ENCODE measurements at regions not wholly inside any gene's neighbourhood (a gene's known extent, or its start where the extent isn't known, plus 50 kb on each side); places are given as distances from the start of the nearest gene placed in this dataset.

DNA sequence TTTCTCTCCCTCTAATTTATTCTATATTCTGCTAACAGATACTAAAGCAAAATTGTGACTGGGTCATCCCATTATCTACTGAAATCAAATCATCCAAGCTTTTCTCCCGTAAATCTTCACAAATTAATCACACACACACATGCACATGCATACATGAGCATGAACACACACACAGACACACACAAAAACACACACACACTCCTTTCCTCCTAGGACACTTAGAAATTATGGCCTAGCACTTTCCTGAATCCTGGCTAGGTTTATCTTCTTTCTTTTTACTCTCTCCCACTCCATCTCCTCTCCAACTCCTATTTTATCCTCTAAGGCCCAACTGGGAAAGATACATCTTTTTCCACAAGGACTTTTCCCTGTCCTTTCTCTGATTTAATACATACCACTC is 255.6 kb upstream of the G2E3 start:
- Mint-ChIP-seq H3K27me3 (no peaks in the 10 kb centered on the region), H3K4me1 (no peaks in the 10 kb centered on the region), H3K4me3 (no peak overlapping the region), H3K9me3 (no peaks in the 10 kb centered on the region), H3K27ac (no peak overlapping the region)
- DNase-seq = no peak
- no peak for ATAC-seq

DNA sequence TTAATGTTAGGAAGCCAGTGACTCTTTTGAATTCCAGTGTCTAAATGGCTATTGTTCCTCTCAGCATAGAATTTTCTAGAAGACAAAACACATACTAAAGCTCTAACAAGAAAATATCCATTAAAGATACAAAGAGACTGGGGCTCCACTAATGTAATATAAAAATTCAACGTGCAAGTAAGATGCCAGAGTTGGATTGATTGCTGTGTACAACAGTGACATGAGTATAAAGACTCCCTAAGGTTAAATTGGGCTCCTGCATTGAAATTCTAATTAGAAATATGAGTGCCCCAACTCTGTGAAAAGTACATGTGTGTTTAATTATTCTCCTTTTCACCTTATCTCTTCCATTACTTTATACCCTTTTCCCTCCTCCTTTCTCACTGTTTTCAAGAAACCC is 253.6 kb upstream of the G2E3 start:
- DNase-seq (no peak), ATAC-seq (no peak)
- H3K27me3 Mint-ChIP-seq = peaks cover 6% of the 10 kb centered on the region
- H3K4me3 Mint-ChIP-seq = no peak overlapping the region
- no peak overlapping the region for H3K27ac Mint-ChIP-seq
- no peaks in the 10 kb centered on the region for H3K4me1 Mint-ChIP-seq
- no peaks in the 10 kb centered on the region for H3K9me3 Mint-ChIP-seq

DNA sequence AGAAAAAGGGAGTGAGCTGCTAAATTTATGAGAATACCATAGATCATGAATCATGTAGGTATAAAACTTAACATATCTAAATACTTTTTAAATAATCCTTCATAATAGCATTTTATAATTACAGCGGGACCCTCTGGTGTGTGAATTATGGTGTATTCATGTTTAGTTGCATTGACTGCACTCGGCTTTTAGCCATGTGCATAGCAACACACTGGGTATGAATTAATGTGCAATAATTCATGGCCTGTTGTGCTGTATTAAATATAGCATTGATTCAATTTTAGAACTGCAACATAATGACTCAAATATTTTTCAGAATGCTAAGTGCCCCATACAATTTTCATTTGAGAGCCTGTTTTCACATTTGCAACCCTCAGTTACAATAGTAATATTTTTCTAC is 249.6 kb upstream of the G2E3 start:
- Mint-ChIP-seq H3K27ac (no peak overlapping the region), H3K9me3 (peaks cover 0 to 3% of the 10 kb centered on the region in 2 donors), H3K4me3 (no peak overlapping the region), H3K27me3 (peaks cover 12% of the 10 kb centered on the region), H3K4me1 (no peaks in the 10 kb centered on the region)
- ATAC-seq (no peak), DNase-seq (no peak)

DNA sequence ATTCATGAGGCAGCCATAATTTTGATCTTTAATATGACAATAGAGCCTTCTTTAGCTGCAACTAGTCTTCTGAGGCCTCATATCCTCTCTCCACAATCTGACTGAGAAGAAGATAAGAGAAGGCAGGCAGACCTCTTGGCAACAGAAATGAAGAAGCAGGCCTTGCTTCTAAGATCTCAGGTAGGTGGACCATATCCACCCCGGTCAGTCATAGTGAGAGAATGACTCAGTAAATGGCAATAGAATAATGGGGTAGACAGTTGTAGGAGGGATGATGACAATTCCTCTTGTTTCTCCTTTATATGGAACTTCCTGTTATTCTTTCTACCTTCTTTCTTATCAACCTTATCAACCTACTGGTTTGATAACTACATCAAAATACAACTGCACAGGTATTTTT is 246.7 kb upstream of the G2E3 start:
- Mint-ChIP-seq H3K27me3 (peaks cover 20% of the 10 kb centered on the region), H3K27ac (no peak overlapping the region), H3K9me3 (peaks cover 4 to 6% of the 10 kb centered on the region in 2 donors), H3K4me3 (no peak overlapping the region), H3K4me1 (peaks cover 5% of the 10 kb centered on the region)
- no peak for ATAC-seq
- no peak for DNase-seq

DNA sequence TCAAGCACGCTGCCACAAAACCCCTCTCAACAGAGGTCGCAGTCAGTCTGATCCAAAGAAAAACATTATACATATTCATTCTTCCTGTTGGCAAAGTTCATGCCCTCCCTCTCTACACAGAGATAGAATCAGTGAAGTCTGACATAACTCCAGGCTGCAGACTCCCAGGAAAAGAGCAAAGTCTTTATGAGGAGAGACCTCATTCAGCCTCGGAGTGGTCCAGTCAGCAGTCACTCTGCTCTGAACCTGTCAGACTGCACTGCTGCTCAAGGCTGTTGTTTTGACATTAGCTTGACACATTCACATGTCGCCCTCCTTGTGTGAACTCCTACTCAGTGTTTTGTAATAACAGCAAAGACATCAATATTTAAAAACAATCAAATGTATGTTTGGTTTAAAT is 241.2 kb upstream of the G2E3 start:
- no peak for ATAC-seq
- peaks cover 16% of the 10 kb centered on the region for H3K27me3 Mint-ChIP-seq
- H3K27ac Mint-ChIP-seq = no peak overlapping the region
- H3K4me1 Mint-ChIP-seq = peaks cover 5% of the 10 kb centered on the region
- peaks cover 4 to 6% of the 10 kb centered on the region in 2 donors for H3K9me3 Mint-ChIP-seq
- no peak for DNase-seq
- H3K4me3 Mint-ChIP-seq = no peak overlapping the region

DNA sequence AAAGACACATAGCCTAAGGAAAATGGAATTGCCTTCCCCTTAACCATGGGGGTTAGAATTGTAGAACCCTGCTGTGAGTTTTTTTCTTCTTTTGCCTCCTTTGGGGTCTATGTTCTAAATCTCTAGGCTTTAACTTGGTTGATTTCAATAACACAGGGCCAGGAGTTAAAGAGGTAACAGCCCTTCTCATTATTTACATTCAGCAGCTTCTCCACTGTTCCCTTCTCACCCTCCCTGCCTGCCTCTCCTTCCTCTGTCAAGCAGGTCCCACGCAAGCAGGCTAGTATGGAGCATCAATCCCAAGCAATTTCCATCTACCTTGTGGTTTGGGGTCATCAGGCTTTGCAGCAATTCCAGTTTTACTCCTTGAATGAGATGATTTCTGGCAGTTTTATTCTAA is 236.1 kb upstream of the G2E3 start:
- Mint-ChIP-seq H3K27ac (no peak overlapping the region), H3K27me3 (peaks cover 11% of the 10 kb centered on the region), H3K4me1 (no peaks in the 10 kb centered on the region), H3K9me3 (no peaks in the 10 kb centered on the region), H3K4me3 (no peak overlapping the region)
- DNase-seq (no peak), ATAC-seq (no peak)

DNA sequence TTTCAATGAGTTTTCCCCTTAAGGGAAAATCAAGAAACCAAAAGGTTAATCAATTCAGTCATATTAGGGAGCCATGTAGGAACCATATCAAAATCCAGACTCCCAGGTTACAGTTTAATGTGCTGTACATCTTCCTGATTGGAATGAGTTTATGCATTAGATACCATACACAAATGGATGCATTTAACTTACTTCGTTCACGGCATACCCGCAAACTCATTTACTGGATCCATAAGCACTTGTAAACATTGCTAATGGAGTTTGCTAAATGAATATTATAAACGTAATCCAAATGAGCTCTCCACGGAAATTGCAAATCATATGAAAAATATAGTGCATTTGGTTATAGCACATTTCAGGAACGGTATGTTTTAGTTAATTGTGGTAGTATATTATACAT is 228.9 kb upstream of the G2E3 start:
- Mint-ChIP-seq H3K4me3 (no peak overlapping the region), H3K27ac (no peak overlapping the region), H3K4me1 (no peaks in the 10 kb centered on the region), H3K27me3 (peaks cover 22% of the 10 kb centered on the region), H3K9me3 (no peaks in the 10 kb centered on the region)
- no peak for ATAC-seq
- DNase-seq = no peak

DNA sequence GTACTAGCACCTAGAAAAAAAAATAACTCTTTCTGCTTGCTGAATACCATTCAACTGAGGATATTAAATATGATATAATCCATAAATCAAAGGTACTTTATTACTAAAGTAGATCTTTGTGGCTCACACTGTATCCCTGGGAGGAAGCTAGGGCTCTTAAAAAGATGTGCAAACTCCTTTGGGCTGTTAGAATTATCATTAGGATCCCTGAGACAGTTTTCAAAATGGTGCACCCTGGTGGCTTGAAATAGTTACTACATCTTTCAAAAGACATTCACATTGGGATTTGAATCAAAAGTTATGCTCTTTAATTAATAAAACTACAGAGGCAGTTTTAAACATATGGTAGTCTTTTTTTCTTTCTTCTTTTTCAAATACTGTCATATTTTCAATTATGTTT is 228.5 kb upstream of the G2E3 start:
- Mint-ChIP-seq H3K27ac (no peak overlapping the region), H3K4me3 (no peak overlapping the region), H3K9me3 (no peaks in the 10 kb centered on the region), H3K4me1 (no peaks in the 10 kb centered on the region), H3K27me3 (peaks cover 22% of the 10 kb centered on the region)
- DNase-seq (no peak), ATAC-seq (no peak)

DNA sequence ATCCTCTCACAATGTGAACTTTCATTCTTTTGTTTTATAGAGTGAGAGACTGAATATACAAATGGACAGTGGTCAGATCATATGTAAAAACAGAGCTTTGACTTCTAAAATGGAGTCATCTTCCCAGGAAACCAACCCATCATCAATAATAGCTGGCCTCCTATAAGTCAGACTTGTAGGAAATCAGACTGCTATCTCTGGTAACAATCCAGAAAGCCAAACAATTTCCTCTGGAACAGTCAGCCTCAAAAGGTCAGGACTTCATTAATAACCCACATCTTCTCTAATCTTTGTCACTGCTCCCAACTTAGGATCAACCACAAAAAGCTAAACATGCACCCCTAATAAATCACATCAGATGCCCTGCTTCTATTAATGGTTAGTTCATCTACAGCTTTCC is 227.9 kb upstream of the G2E3 start:
- no peak overlapping the region for H3K27ac Mint-ChIP-seq
- no peak for DNase-seq
- ATAC-seq = no peak
- H3K9me3 Mint-ChIP-seq = no peaks in the 10 kb centered on the region
- peaks cover 22% of the 10 kb centered on the region for H3K27me3 Mint-ChIP-seq
- H3K4me1 Mint-ChIP-seq = no peaks in the 10 kb centered on the region
- H3K4me3 Mint-ChIP-seq = no peak overlapping the region

DNA sequence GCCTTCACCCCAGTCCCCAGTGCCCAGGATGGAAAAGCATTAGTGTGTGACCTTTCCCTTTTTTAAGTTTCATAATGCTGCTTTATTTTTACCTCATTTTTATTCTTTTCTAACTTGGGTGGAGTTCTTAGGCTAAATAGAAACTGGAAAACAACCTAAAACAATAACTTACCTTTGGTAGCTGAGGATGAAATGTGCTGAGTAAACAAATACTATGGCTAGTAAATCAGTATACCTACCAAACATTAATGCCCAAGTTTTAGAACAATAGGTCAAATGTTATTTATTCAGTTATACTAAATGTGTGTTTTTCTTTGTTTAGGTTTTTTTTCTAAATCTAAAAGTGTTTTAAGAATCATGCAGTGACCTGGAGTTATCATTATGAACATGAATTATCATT is 226.6 kb upstream of the G2E3 start:
- no peak for ATAC-seq
- Mint-ChIP-seq H3K27ac (no peak overlapping the region), H3K4me3 (no peak overlapping the region), H3K4me1 (no peaks in the 10 kb centered on the region), H3K27me3 (peaks cover 22% of the 10 kb centered on the region), H3K9me3 (no peaks in the 10 kb centered on the region)
- no peak for DNase-seq

DNA sequence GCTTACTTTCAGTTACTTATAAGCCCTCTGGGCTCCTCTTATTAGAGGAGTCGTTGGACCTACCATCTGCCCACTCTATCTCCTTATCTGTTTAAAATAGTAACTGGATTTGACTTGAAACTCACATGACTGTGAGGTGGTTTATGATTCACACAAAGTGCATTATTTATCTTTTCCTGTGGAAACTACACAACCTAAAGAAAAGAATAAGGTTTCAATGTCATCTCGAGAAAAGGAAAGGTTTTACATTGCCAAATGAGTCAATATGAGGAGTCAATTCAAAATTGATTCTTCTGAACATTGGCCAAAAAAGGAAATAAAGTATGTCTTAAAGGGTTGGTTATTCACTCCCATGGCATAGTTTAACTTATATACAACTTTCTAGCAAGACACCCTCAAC is 225.0 kb upstream of the G2E3 start:
- no peak for DNase-seq
- H3K4me1 Mint-ChIP-seq = no peaks in the 10 kb centered on the region
- H3K9me3 Mint-ChIP-seq = no peaks in the 10 kb centered on the region
- no peak overlapping the region for H3K4me3 Mint-ChIP-seq
- H3K27me3 Mint-ChIP-seq = peaks cover 11% of the 10 kb centered on the region
- peak overlapping the region in 1 of 2 donors; percentile 64 for H3K27ac Mint-ChIP-seq
- no peak for ATAC-seq

DNA sequence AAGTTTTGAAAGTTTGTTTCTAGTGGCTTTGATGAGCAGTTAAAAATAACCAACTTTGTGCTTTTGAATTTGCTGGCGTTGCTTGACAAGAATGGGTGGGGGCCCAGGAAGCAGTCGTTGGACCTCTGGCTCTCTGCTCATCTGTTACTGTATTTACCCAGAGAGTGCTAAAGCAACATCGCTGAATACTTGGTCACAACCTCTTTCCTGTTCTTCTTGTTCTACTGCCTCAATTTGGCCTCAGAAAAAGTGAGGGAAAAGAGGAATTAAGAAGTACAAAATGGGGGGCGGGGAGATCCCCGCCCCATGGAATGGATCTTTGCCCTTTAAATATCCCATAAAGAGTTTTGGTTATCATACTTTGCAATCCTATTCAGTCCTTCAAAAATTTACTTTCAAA is 221.5 kb upstream of the G2E3 start:
- no peak for DNase-seq
- no peaks in the 10 kb centered on the region for H3K9me3 Mint-ChIP-seq
- H3K4me1 Mint-ChIP-seq = peaks cover 5% of the 10 kb centered on the region
- H3K27me3 Mint-ChIP-seq = peaks cover 11% of the 10 kb centered on the region
- H3K27ac Mint-ChIP-seq = no peak overlapping the region
- H3K4me3 Mint-ChIP-seq = no peak overlapping the region
- no peak for ATAC-seq

DNA sequence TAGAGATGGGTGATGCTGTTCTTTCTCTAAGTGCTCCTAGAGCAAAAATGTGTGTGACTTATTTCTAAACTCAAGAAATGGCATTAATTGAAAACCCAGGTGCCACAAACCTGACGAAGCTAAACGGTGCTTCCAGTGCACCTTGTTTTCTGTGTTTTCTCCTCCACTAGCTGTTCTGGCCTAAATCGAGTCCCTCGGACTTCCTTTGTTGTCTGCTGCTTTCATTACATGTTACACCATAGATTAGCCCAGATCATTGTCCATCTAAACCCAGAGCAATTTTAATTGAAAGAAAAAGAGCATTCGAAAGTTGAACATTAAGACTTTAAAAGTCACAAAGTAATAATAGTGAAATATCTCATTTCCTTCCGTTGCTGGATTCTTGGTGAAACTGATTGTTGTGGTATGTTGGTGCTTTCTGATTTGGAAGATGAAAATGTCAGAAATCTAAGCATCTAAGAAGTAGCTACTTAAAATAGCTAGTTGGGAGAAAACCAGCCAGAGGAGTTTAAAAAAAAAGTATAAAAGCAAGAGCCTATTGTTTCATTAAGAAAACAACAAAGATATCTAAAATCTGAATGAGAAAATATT is 219.6 kb upstream of the G2E3 start:
- Mint-ChIP-seq H3K9me3 (no peaks in the 10 kb centered on the region), H3K4me3 (no peak overlapping the region), H3K27ac (no peak overlapping the region), H3K27me3 (peaks cover 3% of the 10 kb centered on the region), H3K4me1 (peaks cover 5% of the 10 kb centered on the region)
- ATAC-seq (no peak), DNase-seq (no peak)

DNA sequence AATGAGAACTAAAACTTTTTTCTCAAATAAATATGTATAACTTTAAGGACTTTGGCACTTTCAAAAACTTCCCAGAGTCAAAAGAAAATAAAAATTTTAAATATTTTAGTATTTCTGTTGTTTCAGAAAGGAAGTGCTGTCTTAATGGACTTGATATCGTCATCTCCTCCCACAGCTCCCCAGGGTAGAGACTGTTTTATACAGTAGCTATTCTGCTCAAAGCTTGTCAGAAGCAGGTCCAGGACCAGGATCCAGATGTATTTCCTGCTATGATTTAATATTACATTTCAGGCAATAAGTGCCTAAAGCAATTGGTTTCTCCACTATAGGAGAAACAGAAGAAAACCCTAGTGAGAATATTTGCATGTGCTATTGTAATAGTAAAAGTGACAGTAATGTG is 218.5 kb upstream of the G2E3 start:
- Mint-ChIP-seq H3K27ac (no peak overlapping the region), H3K27me3 (peaks cover 14% of the 10 kb centered on the region), H3K4me3 (no peak overlapping the region), H3K4me1 (peaks cover 5% of the 10 kb centered on the region), H3K9me3 (no peaks in the 10 kb centered on the region)
- no peak for ATAC-seq
- DNase-seq = no peak

DNA sequence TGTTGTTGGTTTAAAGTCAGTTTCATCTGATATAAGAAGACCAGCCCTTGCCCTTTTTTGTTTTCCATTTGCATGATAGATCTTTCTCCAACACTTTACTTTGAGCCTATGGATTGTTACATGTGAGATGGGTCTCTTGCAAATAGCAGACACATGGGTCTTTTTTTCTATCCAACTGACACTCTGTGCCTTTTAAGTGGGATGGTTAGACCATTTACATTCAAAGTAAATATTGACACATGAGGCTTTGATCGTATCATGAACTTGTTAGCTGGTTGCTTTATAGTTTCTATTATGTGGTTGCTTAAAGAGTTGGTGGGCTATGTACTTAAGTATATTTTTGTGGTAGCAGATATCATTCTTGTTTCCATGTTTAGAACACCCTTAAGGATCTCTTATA is 213.4 kb upstream of the G2E3 start:
- H3K4me3 Mint-ChIP-seq = no peak overlapping the region
- ATAC-seq = no peak
- no peaks in the 10 kb centered on the region for H3K4me1 Mint-ChIP-seq
- DNase-seq = no peak
- H3K27ac Mint-ChIP-seq = peak overlapping the region in 1 of 2 donors; percentile 50
- no peaks in the 10 kb centered on the region for H3K9me3 Mint-ChIP-seq
- H3K27me3 Mint-ChIP-seq = peaks cover 15% of the 10 kb centered on the region

DNA sequence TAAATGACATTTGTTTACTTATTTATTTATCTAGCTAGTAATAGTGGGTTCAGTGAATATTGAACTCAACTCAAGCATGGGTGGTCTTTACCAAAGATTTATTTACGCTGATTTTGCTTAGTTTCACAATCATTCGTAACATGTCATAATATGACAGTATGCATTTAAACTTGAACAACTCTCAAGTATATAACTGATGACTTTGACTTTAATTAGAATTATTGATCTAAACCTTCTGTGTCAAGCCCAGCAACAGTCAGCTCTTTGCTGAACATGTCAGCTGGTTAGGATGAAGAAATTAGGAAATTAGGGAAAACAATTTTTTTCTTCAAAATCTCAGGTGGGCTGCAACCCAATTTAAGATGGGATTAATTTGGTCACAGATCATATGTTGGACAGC is 210.5 kb upstream of the G2E3 start:
- no peak overlapping the region for H3K4me3 Mint-ChIP-seq
- no peaks in the 10 kb centered on the region for H3K9me3 Mint-ChIP-seq
- no peak for DNase-seq
- H3K27ac Mint-ChIP-seq = no peak overlapping the region
- no peak for ATAC-seq
- H3K4me1 Mint-ChIP-seq = no peaks in the 10 kb centered on the region
- H3K27me3 Mint-ChIP-seq = peaks cover 15% of the 10 kb centered on the region

DNA sequence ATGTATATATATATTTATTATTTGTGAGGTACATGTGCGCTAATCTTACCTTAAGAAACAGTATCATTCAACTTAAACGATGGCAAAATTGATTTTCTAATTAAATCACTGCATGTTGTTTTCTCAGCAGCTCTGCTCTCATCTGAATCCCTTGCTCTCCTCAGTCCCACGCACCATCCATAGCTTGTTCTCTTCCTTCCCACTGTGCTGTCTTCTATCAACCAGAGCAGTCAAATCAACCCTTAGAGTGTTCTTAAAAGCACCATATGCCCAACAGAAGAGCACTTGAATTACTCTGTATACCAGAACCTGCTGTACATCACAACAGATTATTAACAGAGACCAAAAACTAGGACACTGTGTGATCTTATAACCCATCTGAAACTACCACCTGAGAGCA is 209.4 kb upstream of the G2E3 start:
- H3K27me3 Mint-ChIP-seq = peaks cover 11% of the 10 kb centered on the region
- no peak overlapping the region for H3K4me3 Mint-ChIP-seq
- no peak for DNase-seq
- H3K27ac Mint-ChIP-seq = no peak overlapping the region
- peaks cover 1% of the 10 kb centered on the region for H3K4me1 Mint-ChIP-seq
- no peaks in the 10 kb centered on the region for H3K9me3 Mint-ChIP-seq
- no peak for ATAC-seq
